Breast epithelium (tissue), 3 donors: ENCODE measurements at regions not wholly inside any gene's neighbourhood (a gene's known extent, or its start where the extent isn't known, plus 50 kb on each side); places are given as distances from the start of the nearest gene placed in this dataset.

Experiments used
- CTCF ChIP-seq, 3 donors: fragments of 450-650 bp; IDR thresholded peaks; one replicate each; pipeline ENCODE4 v1.5.1; 2016 to 2017; ENCODE audit warnings: antibody characterized with exemption in 3 of 3, mild to moderate bottlenecking in 3 of 3, moderate library complexity in 3 of 3
- POLR2A ChIP-seq: fragments of 450-650 bp; IDR thresholded peaks from one replicate; pipeline ENCODE4 v1.6.1; 2016; ENCODE audit warnings: antibody characterized with exemption, mild to moderate bottlenecking, moderate library complexity
- POLR2AphosphoS5 ChIP-seq, 3 donors: sonication (generic); formaldehyde crosslinking; IDR thresholded peaks; one replicate each; pipeline ENCODE4 v1.6.1; 2017; ENCODE audit warnings: antibody characterized with exemption in 3 of 3

GRCh38 chr14:43539210-43539609 lies 967.9 kb downstream of the FSCB start:
- TF ChIP-seq POLR2A (no peak), CTCF (IDR thresholded peaks at IDR 0.05) (peak in 2 of 3 donors; percentile 33 to 43), POLR2AphosphoS5 (IDR thresholded peaks at IDR 0.05) (no peak)
